ENCODE measurements at regions not wholly inside any gene's neighbourhood (a gene's known extent, or its start where the extent isn't known, plus 50 kb on each side); places are given as distances from the start of the nearest gene placed in this dataset.

GRCh38 chr6:132062626-132063025 lies 111.5 kb upstream of the CCN2 start:
- no peak for DNase-seq (ENCODE audit: low spot score)
- TF ChIP-seq CTCF (IDR thresholded peaks at IDR 0.05; ENCODE audit: extremely low read depth, missing control alignments), result no peak

- DNase-seq (ENCODE audit: low spot score), result no peak
- no peak for TF ChIP-seq CTCF (IDR thresholded peaks at IDR 0.05; ENCODE audit: extremely low read depth, missing control alignments)
These were observed 110.2 kb upstream of the CCN2 start for GRCh38 chr6:132061381-132061780.

GRCh38 chr6:132060591-132060990 lies 109.4 kb upstream of the CCN2 start:
- TF ChIP-seq CTCF (IDR thresholded peaks at IDR 0.05; ENCODE audit: extremely low read depth, missing control alignments), result no peak
- DNase-seq (ENCODE audit: low spot score), result no peak

DNA sequence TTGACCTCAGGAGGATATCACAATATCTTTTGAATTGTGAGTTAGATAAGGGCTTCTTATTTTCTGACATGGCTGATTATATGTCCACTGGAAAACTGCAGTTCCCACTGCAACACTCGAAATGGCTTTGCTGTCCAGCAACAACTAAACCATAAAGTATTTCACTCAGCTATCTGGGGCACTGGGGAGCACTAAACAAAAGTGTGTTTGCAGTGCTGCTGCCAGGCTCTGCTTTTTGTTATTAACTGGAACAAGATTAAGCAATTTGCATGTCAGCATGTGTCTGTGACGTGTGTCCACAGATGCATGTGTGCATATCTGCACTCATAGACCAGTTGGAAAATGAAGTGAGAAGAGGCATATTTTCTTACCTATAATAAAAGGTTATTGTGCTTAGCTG lies 107.8 kb upstream of the CCN2 start:
- DNase-seq (ENCODE audit: low spot score), result no peak
- no peak for TF ChIP-seq CTCF (IDR thresholded peaks at IDR 0.05; ENCODE audit: extremely low read depth, missing control alignments)

DNA sequence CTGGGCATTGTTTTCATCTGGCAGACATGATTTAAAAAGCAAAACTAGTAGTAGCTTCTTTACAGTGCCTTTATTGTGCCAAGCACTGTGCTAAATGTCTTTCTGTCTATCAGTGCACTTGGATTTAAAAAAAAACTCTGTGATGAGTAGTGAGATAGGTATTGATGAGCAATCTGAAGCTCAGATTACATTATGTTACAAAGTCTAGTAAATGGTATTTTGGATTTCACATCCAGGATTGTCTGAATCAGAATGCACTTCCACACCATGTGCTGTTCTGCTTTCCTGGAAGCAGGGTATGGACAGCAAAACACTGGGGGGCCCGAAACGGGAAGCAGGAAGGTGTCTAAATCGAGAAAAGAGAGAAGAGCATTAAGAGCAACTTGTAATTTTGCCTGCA lies 103.4 kb upstream of the CCN2 start:
- no peak for DNase-seq (ENCODE audit: low spot score)
- TF ChIP-seq CTCF (IDR thresholded peaks at IDR 0.05; ENCODE audit: extremely low read depth, missing control alignments), result no peak

DNA sequence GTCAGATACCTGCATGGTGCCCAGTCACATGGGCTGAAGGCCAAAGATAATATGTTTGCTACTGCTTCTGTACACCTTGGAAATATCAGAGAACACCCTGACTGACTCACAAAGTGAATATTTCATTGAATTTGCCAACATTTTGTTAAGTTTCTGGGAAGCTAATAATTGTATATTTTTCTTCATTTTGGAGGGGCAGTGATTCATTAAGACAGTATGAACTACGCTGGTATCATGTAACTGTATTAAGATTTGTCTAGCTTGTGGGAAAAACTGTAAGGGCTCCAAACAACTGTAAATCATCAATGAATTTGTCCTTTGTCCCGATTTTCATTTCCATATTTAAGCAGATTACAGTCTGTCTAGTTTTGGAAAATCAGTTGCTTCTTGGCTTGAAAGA lies 102.3 kb upstream of the CCN2 start:
- TF ChIP-seq CTCF (IDR thresholded peaks at IDR 0.05; ENCODE audit: extremely low read depth, missing control alignments), result no peak
- no peak for DNase-seq (ENCODE audit: low spot score)

DNA sequence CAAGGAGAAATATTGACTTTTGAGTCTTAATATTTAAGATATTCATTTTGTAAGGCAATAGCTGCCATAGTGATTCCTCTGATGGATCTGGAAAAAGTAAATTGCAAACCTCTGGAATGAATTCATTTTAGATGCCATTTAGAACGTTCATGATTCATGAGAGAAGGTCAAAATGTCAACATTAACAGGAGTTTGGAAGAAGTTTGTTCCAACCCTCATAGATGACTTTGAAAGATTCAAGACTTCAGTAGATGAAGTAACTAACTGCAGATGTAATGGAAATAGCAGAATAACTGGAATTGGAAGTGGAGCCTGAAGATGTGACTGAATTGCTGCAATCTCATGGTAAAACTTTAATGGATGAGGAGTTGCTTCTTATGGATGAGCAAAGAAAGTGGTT lies 100.9 kb upstream of the CCN2 start:
- no peak for TF ChIP-seq CTCF (IDR thresholded peaks at IDR 0.05; ENCODE audit: extremely low read depth, missing control alignments)
- DNase-seq (ENCODE audit: low spot score), result no peak
